HG02981 (cell line): ENCODE measurements at regions not wholly inside any gene's neighbourhood (a gene's known extent, or its start where the extent isn't known, plus 50 kb on each side); places are given as distances from the start of the nearest gene placed in this dataset.

ENCODE experiments used
- ATAC-seq: cut with Tn5 transposase; IDR thresholded peaks from one replicate; pipeline ENCODE4 v1.9.1; 2021; ENCODE audit warnings: mild to moderate bottlenecking, moderate library complexity; ENCODE audit not compliant: unreplicated experiment

DNA sequence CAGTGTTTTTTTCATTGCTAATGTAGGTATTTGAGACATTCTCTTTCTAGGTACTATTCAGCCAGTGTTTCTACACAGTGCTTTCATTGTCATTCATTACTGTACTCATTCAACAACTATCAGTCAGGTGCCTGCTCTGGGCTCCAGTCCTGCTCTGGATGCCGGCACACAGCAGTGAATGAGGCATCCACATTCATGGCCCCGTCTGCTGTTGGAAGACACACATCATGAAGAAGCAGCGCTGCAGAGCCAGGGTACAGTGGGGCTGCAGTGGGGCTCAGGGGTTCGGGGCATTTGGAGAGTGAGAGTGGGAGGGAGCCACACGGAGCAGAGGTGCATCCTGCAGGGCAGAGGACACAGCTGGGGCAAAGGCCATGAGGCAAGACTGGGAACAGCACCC lies 737.2 kb upstream of the RAB6C start:
- ATAC-seq: no peak

GRCh38 chr2:129247751-129248150 lies 731.7 kb upstream of the RAB6C start:
- ATAC-seq: no peak

GRCh38 chr2:129248198-129248597 lies 731.3 kb upstream of the RAB6C start:
- ATAC-seq: no peak

GRCh38 chr2:129252781-129253460 lies 726.5 kb upstream of the RAB6C start:
- ATAC-seq: no peak

DNA sequence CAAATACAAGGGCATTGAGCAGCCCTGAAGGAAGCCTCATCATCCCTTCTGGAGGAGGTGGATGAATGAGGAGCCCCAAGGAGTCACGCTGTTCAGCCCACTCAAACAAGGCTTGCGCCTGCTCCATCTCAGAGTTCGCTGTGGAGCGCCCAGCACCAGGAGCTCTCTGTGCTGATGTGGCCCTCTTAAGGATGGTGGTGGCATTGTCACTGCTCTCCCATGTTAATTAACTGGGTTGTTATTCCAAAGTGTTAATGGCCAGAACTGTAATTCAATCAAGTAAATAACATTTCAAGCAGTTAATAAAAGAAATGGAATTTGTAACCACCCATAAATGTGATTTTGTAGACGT lies 726.0 kb upstream of the RAB6C start:
- no peak for ATAC-seq

DNA sequence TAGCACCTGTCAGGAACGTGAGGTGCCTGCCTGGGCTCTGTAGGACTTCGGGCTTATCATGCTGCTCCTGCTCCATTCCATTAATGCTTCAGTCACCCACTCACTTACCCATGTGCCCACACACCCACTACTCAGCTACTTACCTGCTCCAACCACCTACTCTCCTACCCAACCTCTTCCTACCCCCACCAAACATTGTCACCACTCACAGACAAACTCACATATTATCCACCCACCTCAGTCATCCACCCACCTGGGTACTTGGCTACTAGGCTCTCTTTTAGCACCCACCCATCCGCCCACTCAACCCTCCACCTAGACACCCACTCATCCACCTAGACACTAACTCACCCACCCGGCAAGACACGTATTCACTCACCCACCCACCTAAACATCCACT lies 724.7 kb upstream of the RAB6C start:
- ATAC-seq: no peak

DNA sequence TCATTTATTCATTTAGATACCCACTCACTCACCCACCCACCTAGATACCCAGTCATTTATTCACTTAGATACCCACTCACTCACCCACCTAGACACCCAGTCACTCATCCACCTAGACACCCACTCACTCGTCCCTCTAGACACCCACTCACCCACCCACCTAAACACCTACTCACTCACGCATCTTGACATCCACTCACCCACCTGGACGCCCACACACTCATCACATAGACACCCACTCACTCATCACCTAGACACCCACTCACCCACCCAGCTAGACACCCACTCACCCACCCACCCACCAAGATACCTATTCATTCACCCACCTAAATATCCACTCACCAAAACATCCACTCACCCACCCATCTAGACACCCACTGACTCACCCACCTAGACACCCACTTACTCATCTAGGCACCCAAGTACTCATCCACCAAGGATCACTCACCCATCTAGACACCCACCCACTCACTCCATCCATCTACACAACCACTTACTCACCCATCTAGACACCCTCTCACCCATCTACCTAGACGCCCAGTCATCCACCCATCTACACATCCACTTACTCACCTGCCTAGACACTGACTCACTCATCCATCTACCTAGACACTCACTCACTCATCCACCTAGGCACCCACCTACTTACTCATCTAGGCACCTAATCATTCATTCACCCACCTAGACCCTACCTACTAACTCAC lies 723.7 kb upstream of the RAB6C start:
- no peak for ATAC-seq

DNA sequence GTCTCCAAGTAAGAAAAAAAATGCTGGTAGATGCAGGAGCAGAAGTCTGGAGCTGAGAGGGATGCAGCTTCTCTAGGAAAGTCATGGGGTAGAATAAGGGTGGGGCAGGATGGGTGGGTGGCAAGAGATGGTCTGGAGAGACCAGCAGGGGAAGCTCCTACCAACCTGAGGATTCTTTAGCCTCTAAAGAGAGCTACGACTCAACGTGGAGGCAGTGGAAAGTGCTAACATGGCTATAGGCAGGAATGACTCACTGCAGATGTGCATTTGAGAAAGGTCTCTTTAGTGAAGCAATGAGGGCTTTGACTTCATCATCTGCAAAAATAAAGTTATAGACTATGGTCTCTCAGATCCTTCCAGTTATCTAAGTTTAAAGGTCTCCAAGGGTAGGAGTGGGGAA lies 722.8 kb upstream of the RAB6C start:
- no peak for ATAC-seq

DNA sequence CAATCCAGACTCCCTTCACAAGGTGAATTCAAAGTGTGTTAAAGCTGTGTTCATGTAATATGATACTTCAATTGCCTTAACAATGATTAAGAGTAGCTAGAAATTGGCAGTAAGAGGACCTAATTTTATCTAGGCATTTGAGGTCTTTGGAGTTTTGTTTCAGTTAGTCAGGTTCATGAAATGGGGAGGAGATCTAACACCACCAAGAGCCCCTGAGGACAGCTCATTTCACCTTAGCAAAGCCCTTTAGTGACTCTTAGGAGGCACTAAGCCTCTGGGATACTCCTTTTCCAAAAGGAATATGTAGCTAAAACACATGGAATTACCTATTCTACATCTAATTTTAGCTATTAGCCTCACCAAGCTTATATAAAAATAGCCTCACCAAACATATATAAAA lies 716.5 kb upstream of the RAB6C start:
- ATAC-seq: no peak

GRCh38 chr2:129263939-129264338 lies 715.5 kb upstream of the RAB6C start:
- no peak for ATAC-seq

DNA sequence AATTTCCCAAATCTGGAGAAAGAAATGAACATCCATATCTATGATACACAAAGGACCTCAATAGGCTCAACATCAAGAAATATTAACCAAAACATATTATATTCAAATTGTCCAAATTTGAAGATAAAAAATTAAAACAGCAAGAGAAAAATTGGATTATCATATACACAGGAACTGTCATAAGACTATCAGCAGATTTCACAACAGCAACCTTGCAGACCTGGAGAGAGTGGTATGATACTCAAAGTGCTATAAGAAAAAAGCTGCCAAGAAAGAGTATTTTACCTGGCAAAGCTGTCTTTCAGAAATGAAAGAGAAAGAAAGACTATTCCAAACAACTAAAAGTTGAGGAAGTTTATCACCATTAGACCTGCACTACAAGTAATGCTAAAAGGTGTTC lies 711.9 kb upstream of the RAB6C start:
- ATAC-seq: no peak

GRCh38 chr2:129273266-129274037 lies 706.0 kb upstream of the RAB6C start:
- no peak for ATAC-seq

DNA sequence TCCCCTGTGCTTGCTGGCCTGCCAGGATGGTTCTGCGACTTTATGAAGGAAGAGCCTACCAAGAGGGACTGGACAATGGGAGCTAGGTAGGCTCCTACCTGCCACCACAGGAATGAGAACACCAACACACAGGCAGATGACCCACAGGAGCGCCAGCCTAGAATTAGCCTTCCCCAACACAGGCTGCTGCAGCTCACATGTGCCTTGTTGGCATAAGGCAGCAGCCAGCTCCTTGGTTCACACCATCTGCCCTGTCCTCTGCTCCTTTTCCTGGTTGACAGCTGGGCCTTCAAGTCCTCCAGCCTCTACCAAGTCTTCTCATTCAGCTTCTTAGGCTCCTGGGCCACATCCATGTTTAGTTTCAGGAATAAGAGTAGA lies 705.4 kb upstream of the RAB6C start:
- ATAC-seq: no peak

GRCh38 chr2:129274918-129275317 lies 704.5 kb upstream of the RAB6C start:
- no peak for ATAC-seq

DNA sequence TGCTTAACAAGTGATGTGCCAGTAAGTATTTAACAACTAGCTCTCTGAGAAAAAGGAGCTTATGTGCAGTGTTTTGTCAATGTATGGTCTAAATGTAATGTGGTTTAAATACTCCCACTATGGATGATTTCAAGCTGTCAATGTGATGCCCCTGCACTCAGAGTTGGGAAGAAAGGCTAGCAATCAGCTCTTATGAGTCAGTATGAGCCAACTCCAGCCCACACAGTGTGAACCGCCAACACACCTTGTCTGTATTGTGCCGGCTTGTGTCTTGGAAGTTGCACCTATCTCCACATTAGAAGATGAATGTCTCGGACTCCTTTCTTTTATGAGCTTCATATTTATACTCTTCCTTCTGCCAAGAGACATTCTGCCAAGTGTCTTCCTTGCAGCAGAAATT lies 703.8 kb upstream of the RAB6C start:
- ATAC-seq: no peak

- ATAC-seq: no peak
Observed at GRCh38 chr2:129276978-129277584, 702.4 kb upstream of the RAB6C start.

DNA sequence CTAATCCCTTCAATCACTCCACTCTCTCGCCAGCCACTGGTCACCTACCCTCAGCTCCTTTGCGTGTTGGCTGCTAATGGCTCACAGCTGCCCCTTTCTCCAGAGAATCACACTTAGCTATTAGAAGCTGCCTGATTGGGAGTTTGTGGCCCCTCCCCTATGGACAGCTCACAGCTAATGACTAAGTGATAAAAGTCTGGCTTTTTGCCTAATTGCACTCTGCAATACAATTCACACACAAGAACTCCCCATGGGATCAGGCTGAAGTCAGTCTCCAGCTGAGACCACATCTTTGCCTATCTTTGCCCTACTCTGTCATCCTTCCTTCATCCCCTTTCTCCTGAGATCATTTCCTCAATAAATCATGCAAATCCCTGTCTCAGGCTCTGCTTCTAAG lies 701.9 kb upstream of the RAB6C start:
- no peak for ATAC-seq

DNA sequence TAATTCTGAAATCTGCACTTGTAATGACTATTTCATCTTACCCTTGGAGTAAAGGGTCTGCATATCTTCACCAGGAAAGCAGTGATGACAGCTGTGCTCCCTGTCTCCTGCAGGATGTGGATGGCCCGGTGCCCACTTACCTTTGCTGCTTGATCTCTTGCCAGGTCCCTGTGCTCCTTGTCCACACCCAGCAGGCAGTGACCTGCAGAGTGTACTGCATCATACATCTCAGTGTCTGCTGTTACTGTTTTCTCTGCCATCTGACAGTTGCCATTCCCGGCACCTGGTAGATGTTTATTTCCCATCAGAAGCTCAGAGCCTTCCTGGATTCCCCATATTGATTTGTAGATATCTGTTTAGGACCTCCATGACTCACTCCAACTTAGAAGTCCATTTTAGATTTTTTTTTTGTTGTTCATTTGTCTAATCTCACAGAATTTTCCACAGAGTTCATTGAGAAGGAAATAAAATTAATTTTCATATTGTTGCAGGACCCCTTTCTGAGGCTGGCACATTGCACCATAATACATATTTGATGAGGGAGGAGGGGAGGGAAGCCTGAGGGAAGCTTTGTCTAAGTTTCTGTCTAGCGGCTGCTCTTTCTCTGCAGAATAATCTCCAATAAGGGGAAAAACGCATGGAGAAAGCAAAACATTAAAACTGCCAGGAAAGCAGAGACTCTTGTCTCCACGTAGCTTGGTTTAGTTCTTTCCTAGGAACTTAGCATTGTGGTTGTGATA lies 697.5 kb upstream of the RAB6C start:
- no peak for ATAC-seq

GRCh38 chr2:129285012-129285411 lies 694.5 kb upstream of the RAB6C start:
- ATAC-seq: no peak

DNA sequence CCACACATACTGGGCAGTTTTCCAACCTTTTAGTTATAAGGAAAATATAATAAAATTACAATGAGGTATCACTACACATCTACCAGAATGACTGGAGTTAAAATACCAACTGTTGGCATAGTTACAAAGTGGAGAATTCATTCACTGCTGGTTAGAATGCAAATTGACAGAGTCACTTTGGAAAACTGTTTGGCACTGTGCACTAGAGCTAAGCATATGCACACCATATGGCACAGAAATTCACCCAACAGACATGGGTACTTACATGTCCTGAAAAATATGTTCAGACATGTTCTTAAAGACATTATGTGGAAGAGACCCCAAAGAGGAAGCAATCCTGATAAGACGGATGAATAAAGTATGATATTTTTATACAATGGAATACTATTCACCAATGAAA lies 686.1 kb upstream of the RAB6C start:
- ATAC-seq: no peak

GRCh38 chr2:129296396-129296795 lies 683.1 kb upstream of the RAB6C start:
- no peak for ATAC-seq
